ENCODE measurements at regions not wholly inside any gene's neighbourhood (a gene's known extent, or its start where the extent isn't known, plus 50 kb on each side); places are given as distances from the start of the nearest gene placed in this dataset.

DNA sequence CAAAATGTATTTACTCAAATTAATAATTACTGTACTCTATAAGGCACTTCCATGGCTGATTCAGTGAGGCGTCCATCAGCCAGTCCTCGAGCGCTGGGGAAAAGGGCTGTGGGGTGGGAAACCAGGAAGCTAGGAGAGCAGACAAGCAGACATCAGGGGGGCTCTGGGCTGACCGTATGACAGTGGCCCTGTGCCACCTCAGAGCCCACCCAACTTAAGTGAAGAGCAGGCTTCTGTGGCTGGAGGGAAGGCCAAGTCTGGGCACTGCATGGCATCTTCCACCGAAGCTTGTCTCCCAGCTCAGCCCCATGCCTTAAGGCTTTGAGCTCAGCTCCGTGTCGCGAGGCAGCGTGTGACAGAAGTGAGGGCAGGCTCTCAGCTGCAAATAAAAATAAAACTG is 464.5 kb upstream of the ZMIZ1 start:
- Histone ChIP-seq H3K79me2 (ENCODE audit: control insufficient read depth, insufficient read depth, low read length) (no peaks in the 10 kb centered on the region), H3K27ac (ENCODE audit: low read length in 2 of 2) (no peak overlapping the region), H3K4me2 (replicated peaks; ENCODE audit: low read depth, low read length, poor library complexity, severe bottlenecking) (no peak overlapping the region), H3K9ac (ENCODE audit: low read length) (no peak overlapping the region), H3K36me3 (replicated peaks in 1 of 2; ENCODE audit: control extremely low read depth in 1 of 2, control insufficient read depth in 1 of 2, extremely low read depth in 1 of 2, insufficient read depth in 2 of 2, low read length in 1 of 2) (no peaks in the 10 kb centered on the region), H2AFZ (ENCODE audit: insufficient read depth, low read depth, low read length, poor library complexity, severe bottlenecking) (no peak overlapping the region), H4K20me1 (ENCODE audit: control insufficient read depth, insufficient read depth, low read length, poor library complexity, severe bottlenecking) (no peaks in the 10 kb centered on the region), H3K4me3 (ENCODE audit: control extremely low read depth in 1 of 5, extremely low read depth in 1 of 5, insufficient read depth in 1 of 5, low read depth in 2 of 5, low read length in 4 of 5) (no peak overlapping the region), H3K4me1 (ENCODE audit: control insufficient read depth in 2 of 2, insufficient read depth in 2 of 2, low read length in 2 of 2) (no peaks in the 10 kb centered on the region), H3K9me3 (ENCODE audit: control extremely low read depth in 1 of 3, control insufficient read depth in 2 of 3, insufficient read depth in 1 of 3, low read length in 2 of 3) (no peaks in the 10 kb centered on the region), H3K27me3 (replicated peaks in 1 of 4; ENCODE audit: control extremely low read depth in 1 of 4, control insufficient read depth in 3 of 4, insufficient read depth in 4 of 4, low read length in 3 of 4) (no peaks in the 10 kb centered on the region)
- Mint-ChIP-seq H3K4me1 (no peaks in the 10 kb centered on the region), H3K9me3 (ENCODE audit: insufficient read depth) (no peaks in the 10 kb centered on the region), H3K4me3 (no peak overlapping the region), H3K27ac (no peak overlapping the region), H3K27me3 (peaks cover 9% of the 10 kb centered on the region)
- no peak for TF ChIP-seq EZH2 (IDR thresholded peaks at IDR 0.05; ENCODE audit: borderline replicate concordance, insufficient read depth, low read depth, low read length, poor library complexity, severe bottlenecking)
- TF ChIP-seq, protein P1, sequence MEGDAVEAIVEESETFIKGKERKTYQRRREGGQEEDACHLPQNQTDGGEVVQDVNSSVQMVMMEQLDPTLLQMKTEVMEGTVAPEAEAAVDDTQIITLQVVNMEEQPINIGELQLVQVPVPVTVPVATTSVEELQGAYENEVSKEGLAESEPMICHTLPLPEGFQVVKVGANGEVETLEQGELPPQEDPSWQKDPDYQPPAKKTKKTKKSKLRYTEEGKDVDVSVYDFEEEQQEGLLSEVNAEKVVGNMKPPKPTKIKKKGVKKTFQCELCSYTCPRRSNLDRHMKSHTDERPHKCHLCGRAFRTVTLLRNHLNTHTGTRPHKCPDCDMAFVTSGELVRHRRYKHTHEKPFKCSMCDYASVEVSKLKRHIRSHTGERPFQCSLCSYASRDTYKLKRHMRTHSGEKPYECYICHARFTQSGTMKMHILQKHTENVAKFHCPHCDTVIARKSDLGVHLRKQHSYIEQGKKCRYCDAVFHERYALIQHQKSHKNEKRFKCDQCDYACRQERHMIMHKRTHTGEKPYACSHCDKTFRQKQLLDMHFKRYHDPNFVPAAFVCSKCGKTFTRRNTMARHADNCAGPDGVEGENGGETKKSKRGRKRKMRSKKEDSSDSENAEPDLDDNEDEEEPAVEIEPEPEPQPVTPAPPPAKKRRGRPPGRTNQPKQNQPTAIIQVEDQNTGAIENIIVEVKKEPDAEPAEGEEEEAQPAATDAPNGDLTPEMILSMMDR (IDR thresholded peaks at IDR 0.05), result no peak
- ChIA-PET CTCF (no interaction called here), POLR2A (no interaction called here)
- DNase-seq (no peak), ATAC-seq (ENCODE audit: low read depth) (no peak)
- intact Hi-C loops (cut with micrococcal nuclease), result no loop called here
- WGBS (ENCODE audit: insufficient coverage), result 94% methylated on average over 8 of the region's 9 CpGs

DNA sequence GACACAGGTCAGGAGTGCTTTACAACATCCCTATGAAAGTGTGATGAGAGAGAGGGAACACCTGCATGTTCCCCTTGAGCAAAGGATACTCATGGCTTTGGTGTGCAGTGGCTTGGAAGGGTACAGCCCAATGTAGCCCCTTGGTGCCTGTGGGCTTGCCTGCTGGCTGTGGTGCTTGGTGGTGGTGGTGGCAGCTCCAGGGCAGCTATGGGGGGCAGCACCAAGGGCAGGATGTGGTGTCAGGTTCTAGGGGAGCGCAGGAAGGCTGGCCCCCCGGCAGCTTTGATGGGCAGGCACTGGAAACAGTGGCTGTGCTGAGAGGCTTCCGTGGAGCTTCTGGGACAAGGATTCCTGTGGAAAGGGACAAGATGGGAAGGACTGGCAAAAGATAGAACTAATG is 464.0 kb upstream of the ZMIZ1 start:
- TF ChIP-seq, protein P1 (IDR thresholded peaks at IDR 0.05), result no peak
- TF ChIP-seq EZH2 (IDR thresholded peaks at IDR 0.05; ENCODE audit: borderline replicate concordance, insufficient read depth, low read depth, low read length, poor library complexity, severe bottlenecking), result no peak
- ATAC-seq (ENCODE audit: low read depth), result no peak
- H3K9ac ChIP-seq (ENCODE audit: low read length), result no peak overlapping the region
- Mint-ChIP-seq H3K27ac (no peak overlapping the region), H3K9me3 (ENCODE audit: insufficient read depth) (no peaks in the 10 kb centered on the region), H3K4me3 (no peak overlapping the region), H3K27me3 (peaks cover 9% of the 10 kb centered on the region), H3K4me1 (no peaks in the 10 kb centered on the region)
- ChIA-PET CTCF (no interaction called here), POLR2A (no interaction called here)
- no peak for DNase-seq
- no peak overlapping the region for H3K4me3 ChIP-seq (ENCODE audit: control extremely low read depth in 1 of 5, extremely low read depth in 1 of 5, insufficient read depth in 1 of 5, low read depth in 2 of 5, low read length in 4 of 5)
- no peaks in the 10 kb centered on the region for H3K79me2 ChIP-seq (ENCODE audit: control insufficient read depth, insufficient read depth, low read length)
- H3K4me2 ChIP-seq (replicated peaks; ENCODE audit: low read depth, low read length, poor library complexity, severe bottlenecking), result no peak overlapping the region
- H2AFZ ChIP-seq (ENCODE audit: insufficient read depth, low read depth, low read length, poor library complexity, severe bottlenecking), result no peak overlapping the region
- WGBS (ENCODE audit: insufficient coverage), result 94% methylated on average over 3 of the region's 3 CpGs
- intact Hi-C loops (cut with micrococcal nuclease), result no loop called here
- H3K4me1 ChIP-seq (ENCODE audit: control insufficient read depth in 2 of 2, insufficient read depth in 2 of 2, low read length in 2 of 2), result no peaks in the 10 kb centered on the region
- H3K9me3 ChIP-seq (ENCODE audit: control extremely low read depth in 1 of 3, control insufficient read depth in 2 of 3, insufficient read depth in 1 of 3, low read length in 2 of 3), result no peaks in the 10 kb centered on the region
- no peaks in the 10 kb centered on the region for H3K27me3 ChIP-seq (replicated peaks in 1 of 4; ENCODE audit: control extremely low read depth in 1 of 4, control insufficient read depth in 3 of 4, insufficient read depth in 4 of 4, low read length in 3 of 4)
- H3K36me3 ChIP-seq (replicated peaks in 1 of 2; ENCODE audit: control extremely low read depth in 1 of 2, control insufficient read depth in 1 of 2, extremely low read depth in 1 of 2, insufficient read depth in 2 of 2, low read length in 1 of 2), result no peaks in the 10 kb centered on the region
- H3K27ac ChIP-seq (ENCODE audit: low read length in 2 of 2), result no peak overlapping the region
- H4K20me1 ChIP-seq (ENCODE audit: control insufficient read depth, insufficient read depth, low read length, poor library complexity, severe bottlenecking), result no peaks in the 10 kb centered on the region
